Suppressor macrophage treated with lipopolysaccharide for 4 hours (primary cell): ENCODE measurements at regions not wholly inside any gene's neighbourhood (a gene's known extent, or its start where the extent isn't known, plus 50 kb on each side); places are given as distances from the start of the nearest gene placed in this dataset.

Experiments used
- DNase-seq: peaks from one replicate; pipeline ENCODE4 v3.0.0-alpha.2; 2020

DNA sequence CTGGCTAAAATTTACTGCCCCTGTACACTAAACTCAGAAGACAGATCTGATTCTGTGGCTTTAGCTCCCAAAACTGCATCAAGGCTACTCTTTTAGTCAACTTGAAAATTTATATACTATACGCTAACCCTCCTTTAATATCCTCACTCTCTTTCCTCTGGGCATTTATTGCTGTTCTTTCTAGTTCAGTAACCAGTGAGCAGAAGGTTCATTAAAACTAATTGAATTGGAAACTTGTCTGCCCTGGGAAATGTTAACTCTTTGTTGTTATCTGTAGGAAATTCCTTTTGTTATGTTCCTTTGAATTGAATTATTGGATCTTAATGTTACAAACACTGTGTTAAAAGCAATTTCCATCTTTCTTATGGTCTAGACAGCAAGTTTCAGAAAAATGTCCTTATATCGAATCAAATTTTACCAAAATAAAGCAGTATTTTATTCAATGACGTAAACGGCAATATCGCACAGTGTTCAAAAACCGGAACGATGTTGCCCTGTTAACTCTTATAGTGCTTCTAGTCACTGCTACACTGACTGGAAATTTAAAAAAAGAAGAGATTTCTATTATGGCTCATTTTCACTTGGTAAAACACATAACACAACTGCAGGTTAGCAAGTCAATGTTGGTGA, 168.3 kb downstream of the NR4A2 start:
- no peak for DNase-seq

DNA sequence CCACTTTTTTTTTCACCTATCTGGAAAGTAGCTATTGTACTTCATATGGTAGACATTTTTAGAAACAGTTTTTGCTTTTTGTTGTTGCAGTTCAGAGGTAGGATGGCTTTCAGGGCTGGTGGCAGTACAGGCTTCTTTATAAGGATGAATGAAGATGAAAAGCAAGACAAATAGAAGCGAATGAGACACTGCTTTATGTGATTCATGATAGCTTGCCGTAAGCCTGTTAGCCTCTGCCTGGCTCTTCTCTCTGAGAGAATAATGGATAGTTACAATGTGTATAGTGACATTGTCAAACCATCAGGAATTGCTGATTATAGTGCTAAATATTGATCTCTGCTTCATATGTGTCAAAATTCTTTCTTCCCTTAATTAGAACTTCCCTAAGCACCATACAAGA, 173.7 kb downstream of the NR4A2 start:
- DNase-seq: no peak

DNA sequence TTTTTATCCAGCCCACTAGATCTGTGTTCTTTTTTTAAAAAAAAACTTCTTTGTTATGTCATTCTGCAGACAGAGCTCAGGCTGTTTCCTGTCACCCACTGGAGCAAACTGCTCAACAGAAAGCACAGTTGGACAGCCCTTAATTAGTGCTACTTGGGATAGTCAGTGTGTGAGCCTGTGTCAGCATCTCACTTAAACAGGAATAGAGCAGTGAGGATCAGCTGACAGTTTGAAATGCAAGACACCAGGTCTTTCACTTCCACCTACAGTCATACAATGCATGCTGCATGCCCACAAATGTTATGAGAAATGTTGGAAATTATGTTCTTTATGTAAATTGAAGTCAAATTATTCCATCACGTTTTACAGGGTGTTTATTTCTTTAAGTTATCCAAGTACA, 174.9 kb downstream of the NR4A2 start:
- DNase-seq: peak; percentile 20

GRCh38 chr2:156156580-156156979, 175.9 kb downstream of the NR4A2 start:
- no peak for DNase-seq

DNA sequence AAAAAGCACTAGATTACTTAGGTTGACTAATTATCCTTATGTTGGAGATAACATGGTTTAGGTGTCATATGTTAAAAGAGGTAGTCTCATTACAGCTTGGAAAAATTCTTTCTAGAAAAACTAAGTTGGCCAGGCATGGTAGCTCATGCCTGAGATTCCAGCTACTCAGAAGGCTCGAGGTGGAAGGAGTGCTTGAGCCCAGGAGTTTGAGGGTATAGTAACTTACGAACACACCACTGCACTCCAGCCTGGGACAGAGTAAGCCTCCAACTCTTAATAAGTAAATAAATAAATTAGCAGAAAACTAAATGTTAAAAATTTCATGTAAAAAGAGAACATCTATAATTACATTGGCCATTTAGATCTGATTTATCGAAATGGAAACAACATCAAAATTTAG, 177.2 kb downstream of the NR4A2 start:
- DNase-seq: no peak

DNA sequence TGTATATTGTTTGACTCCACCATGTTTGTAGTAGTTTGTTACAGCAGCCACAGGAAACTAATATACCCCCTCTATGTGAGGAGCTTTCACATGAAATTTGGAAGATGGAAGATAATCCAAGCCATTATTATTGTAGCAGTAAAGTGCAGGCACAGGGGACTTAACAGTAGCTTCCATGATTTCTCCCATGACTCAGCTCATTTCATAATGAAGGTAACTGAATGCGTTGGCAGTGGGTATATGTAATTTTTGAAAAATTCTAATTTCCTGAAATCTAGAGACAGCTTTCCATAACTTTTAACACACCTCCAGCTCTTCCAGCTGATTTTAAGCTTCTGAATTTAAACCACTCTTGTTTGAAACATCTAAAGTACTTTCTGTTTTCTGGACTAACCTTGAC, 181.2 kb downstream of the NR4A2 start:
- no peak for DNase-seq

DNA sequence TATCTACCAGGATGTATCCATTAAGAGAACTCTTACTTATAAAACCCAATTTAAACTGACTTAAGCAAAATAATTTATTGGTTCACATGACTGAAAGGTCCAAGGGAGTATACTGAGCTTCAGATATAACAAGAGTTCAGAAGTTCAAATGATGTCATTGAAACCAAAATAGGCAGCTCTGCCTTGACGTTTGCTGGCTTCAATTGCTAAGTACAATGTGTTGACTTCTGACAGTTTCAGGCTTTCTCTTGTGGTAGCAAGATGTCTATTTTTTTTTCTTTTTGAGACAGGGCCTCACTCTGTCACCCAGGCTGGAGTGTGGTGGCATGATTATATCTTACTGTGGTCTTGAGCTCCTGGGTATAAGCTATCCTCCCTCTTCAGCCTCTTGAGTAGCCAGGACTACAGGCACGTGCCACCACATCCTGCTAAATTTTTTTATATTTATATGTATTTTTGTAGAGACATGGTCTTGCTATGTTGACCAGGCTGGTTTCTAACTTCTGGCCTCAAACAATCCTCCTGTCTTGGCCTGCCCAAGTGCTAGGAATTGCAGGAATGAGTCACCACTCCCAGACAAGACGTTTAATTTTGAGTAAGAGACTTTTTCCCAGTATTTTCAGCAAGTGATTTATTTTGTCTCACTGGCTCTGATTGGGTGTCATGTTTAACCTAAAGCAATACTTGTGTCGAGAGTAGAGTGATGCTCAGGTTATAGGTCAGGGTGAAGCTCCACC, 184.8 kb downstream of the NR4A2 start:
- no peak for DNase-seq

DNA sequence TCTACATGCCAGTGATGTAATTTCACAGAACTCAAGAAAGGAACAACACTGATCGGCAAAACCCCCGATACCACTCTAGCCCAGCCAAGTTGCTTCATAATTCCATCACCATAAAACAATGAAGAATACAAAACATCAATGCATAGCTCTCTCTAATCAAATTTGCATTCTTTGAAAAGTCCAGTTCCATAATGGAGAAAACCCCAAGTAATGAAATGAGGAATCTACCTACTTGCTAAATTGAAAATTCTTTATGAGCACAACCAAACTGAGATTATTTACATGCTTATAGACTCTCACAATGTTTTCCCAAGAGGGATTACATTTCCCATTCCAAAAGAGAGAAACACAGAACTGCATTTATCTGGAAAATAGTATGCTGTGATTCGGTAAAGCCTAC, 186.5 kb downstream of the NR4A2 start:
- DNase-seq: no peak

- DNase-seq: no peak
Measured at GRCh38 chr2:156145469-156145868, 187.1 kb downstream of the NR4A2 start.

DNA sequence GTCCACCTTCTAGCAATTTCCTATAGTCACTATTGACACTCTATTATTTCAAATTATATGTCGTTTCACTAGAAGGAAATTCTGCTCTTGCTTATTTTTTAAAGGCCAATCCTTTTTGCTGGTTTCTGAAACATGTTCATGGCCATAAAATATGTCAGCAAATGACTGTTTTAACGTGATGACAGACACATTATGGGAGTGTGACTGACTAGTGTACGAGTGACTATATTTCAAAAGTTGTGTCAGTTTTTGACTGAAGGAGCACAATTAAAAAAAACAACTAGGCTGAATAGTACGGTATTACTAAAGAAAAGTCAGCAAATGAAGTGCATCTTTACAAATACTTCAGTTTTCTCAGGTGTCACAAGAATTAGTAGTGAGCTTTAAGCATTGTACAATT, 196.0 kb downstream of the NR4A2 start:
- DNase-seq: no peak

DNA sequence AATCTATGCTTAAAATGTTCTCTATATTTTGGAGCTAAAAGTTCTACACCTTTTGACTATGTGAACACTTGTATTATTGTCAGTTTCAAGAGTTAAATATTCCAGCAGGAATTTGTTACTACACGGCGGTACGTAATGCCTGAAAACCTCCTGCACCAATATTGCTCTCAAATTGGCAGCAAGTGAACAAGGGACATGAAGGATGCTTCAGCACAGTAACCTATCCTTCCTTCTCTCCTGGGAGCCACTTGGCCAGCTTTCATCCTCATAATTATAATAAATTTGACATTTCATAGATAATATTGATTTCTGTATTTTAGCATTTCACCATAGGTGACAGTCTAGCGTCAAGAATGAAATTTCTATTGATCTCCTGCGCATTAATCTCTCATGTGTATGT, 197.6 kb downstream of the NR4A2 start:
- no peak for DNase-seq

- no peak for DNase-seq
Measured at GRCh38 chr2:156132941-156133340, 199.6 kb downstream of the NR4A2 start.

DNA sequence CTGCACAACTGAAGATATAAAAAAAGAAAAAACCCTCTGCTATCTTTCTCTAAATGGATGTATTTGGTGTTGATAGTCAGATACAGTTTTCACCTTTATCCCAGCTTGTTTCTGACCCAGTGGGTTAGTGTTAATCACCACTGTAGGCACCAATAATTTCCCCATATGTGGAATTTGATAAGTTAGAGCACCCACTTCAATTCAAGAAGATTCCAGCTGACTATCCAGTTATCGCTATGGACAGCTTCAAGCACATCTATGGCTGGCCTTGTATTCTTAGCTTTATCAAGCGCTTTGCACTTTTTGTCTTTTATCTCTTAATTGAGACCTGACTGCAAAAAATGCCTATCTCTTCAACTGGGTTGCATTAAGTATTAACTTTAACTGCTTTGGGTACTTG, 200.4 kb downstream of the NR4A2 start:
- no peak for DNase-seq

- DNase-seq: no peak
Measured at GRCh38 chr2:156129227-156129626, 203.3 kb downstream of the NR4A2 start.

- no peak for DNase-seq
Measured at GRCh38 chr2:156125018-156125417, 207.5 kb downstream of the NR4A2 start.

DNA sequence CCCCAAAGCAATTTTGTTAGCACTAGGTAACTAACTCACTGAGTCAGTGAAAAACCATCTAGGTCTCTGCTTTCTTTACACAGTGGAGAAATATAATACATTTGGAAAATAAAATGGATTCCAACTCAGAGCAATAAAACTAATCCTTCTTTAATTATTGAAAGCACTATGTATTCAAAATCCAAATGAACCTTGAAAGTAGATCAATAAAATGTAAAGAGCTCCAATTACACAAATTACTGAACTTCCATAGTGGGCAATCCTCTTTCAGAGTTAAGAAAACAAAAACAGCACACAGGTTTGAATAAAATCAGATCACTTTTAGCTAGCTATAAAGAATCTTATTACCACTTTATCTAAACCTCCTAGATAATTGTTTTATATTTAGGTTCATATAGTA, 208.1 kb downstream of the NR4A2 start:
- no peak for DNase-seq

- no peak for DNase-seq
Measured at GRCh38 chr2:156118753-156119416, 213.6 kb downstream of the NR4A2 start.

GRCh38 chr2:156116113-156116512, 216.4 kb downstream of the NR4A2 start:
- no peak for DNase-seq

DNA sequence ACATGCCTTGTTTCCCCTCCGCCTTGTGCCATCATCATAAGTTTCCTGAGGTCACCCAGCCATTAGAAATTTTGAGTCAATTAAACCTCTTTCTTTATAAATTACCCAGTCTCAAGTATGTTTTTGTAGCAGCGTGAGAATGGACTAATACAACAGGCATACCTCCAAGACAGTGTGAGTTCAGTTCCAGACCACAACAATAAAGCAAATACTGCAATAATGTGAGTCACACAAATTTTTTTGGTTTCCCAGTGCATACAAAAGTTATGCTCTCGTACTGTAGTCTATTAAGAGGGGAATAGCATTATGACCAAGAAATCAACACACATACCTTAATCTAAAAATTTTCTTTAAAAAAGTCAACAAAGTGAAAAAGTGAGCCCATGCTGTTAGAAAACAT, 217.2 kb downstream of the NR4A2 start:
- DNase-seq: no peak

DNA sequence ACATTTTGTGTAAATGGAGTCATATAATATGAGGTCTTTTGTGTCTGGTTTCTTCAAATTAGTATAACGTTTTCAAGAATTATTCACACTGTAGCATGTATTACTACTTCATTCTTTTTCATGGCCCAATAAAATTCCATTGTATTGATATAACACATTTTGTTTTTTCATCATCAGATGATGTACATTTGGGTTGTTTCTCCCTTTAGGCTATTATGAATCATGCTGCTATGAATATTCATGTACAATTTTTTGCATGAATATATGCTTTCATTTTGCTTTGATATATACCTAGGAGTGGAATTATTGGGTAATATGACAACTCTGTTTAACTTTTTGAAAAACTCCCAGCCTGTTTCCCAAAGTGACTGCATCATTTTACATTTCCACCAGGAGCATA, 220.2 kb downstream of the NR4A2 start:
- no peak for DNase-seq

- DNase-seq: peak; percentile 43
Measured at GRCh38 chr2:156110890-156111289, 221.6 kb downstream of the NR4A2 start.

DNA sequence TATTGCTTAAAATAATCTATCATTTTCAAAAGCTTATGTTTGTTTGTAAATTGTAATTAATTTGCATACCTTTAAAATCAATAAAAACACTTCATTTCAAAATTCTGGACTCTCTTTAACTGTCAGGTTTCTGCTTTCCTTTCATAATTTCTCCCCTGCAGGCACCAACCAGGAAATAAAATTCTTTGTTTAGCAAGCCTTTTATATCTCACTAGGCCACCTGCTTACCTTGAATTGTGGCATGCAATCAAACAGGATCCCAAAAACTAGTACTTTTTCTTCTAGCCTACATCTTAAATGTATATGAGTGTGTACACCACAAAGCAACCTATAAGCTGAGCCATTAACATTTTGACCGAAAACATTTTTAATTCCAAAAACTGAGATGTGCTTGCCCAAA, 233.1 kb downstream of the NR4A2 start:
- DNase-seq: no peak

- DNase-seq: no peak
Measured at GRCh38 chr2:156098506-156098905, 234.0 kb downstream of the NR4A2 start.

DNA sequence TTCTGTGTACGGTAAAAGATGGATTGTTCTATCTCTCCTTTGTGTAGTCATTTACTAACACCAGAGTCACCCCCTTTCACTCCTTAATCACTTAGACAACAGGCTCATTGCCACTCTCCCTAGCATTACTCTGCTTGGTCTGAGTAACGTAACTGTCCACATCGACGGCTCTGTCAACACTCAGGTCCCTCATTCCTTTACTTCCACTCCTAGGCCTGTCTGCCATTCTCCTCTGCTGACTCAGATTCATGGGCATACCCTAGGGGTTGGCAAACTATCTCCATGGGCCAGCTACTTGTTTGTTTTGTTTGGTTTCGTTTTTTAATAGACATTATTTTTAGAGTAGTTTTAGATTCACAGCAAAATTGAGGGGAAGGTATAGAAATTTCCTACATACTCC, 243.9 kb downstream of the NR4A2 start:
- DNase-seq: no peak
